T-helper 2 cell treated with Interferon-gamma antibody and Interleukin-4, amounts not matched to agents 5 μg/mL and 100 μg/mL, for 36 hours (primary cell): ENCODE measurements at regions not wholly inside any gene's neighbourhood (a gene's known extent, or its start where the extent isn't known, plus 50 kb on each side); places are given as distances from the start of the nearest gene placed in this dataset.
A peak's percentile ranks its signal among the peaks of the same experiment; 100 is the strongest.

ENCODE experiments used
- DNase-seq: peaks from one replicate; pipeline ENCODE4 v3.0.0; 2021; ENCODE audit warnings: low spot score
- H3K27ac Mint-ChIP-seq: one replicate; pipeline ENCODE4 v1.8.0; 2021; ENCODE audit warnings: mild to moderate bottlenecking, mixed read lengths
- H3K27me3 Mint-ChIP-seq: one replicate; pipeline ENCODE4 v1.8.0; 2021; ENCODE audit warnings: low read depth, mixed read lengths
- H3K36me3 Mint-ChIP-seq: one replicate; pipeline ENCODE4 v1.8.0; 2021; ENCODE audit warnings: low read depth, mixed read lengths
- H3K4me1 Mint-ChIP-seq: one replicate; pipeline ENCODE4 v1.8.0; 2021; ENCODE audit warnings: low read depth, mixed read lengths
- H3K4me3 Mint-ChIP-seq: one replicate; pipeline ENCODE4 v1.8.0; 2022; ENCODE audit warnings: mild to moderate bottlenecking, moderate library complexity, mixed read lengths
- H3K9me3 Mint-ChIP-seq: one replicate; pipeline ENCODE4 v1.8.0; 2021; ENCODE audit warnings: mixed read lengths

- Mint-ChIP-seq H3K27me3 (no peaks in the 10 kb centered on the region), H3K4me3 (no peak overlapping the region), H3K9me3 (no peaks in the 10 kb centered on the region), H3K27ac (no peak overlapping the region), H3K36me3 (no peaks in the 10 kb centered on the region), H3K4me1 (peaks cover 65% of the 10 kb centered on the region)
- no peak for DNase-seq
Observed at GRCh38 chr6:105882121-105882803, 203.9 kb upstream of the PRDM1 start.

- no peaks in the 10 kb centered on the region for H3K36me3 Mint-ChIP-seq
- H3K4me1 Mint-ChIP-seq = peaks cover 61% of the 10 kb centered on the region
- no peaks in the 10 kb centered on the region for H3K27me3 Mint-ChIP-seq
- no peaks in the 10 kb centered on the region for H3K9me3 Mint-ChIP-seq
- no peak overlapping the region for H3K27ac Mint-ChIP-seq
- no peak overlapping the region for H3K4me3 Mint-ChIP-seq
- no peak for DNase-seq
Observed at GRCh38 chr6:105881608-105882007, 204.5 kb upstream of the PRDM1 start.

DNA sequence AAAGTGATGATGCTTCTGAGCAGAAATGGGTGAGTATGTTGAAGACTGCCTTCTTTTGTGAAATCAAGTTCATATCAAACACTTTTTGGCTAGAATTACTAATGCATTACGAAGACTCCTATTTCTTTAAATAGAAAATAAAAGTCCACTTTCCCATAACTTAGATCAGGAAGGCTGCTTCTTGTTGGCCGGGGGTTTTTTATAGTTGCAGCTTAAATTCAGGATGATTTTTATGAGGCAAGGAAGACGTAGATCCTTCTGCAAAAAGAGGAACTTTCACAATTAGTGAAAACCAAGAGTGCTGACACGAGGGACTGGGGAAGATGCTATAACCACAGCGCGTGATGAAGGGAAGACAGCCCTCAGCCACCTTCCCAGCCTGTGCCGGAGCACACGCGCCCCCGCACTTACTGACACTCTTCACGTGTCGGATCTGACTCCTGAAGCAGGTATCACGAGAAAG, 206.1 kb upstream of the PRDM1 start:
- Mint-ChIP-seq H3K27ac (peak overlapping the region; percentile 39), H3K27me3 (no peaks in the 10 kb centered on the region), H3K36me3 (peaks cover under 1% of the 10 kb centered on the region), H3K4me3 (peak overlapping the region; percentile 73), H3K9me3 (no peaks in the 10 kb centered on the region), H3K4me1 (peaks cover 51% of the 10 kb centered on the region)
- peak; percentile 57 for DNase-seq

- no peak for DNase-seq
- Mint-ChIP-seq H3K27me3 (no peaks in the 10 kb centered on the region), H3K9me3 (no peaks in the 10 kb centered on the region), H3K4me3 (no peak overlapping the region), H3K36me3 (peaks cover 4% of the 10 kb centered on the region), H3K4me1 (peaks cover 48% of the 10 kb centered on the region), H3K27ac (no peak overlapping the region)
Observed at GRCh38 chr6:105879146-105879545, 207.0 kb upstream of the PRDM1 start.

DNA sequence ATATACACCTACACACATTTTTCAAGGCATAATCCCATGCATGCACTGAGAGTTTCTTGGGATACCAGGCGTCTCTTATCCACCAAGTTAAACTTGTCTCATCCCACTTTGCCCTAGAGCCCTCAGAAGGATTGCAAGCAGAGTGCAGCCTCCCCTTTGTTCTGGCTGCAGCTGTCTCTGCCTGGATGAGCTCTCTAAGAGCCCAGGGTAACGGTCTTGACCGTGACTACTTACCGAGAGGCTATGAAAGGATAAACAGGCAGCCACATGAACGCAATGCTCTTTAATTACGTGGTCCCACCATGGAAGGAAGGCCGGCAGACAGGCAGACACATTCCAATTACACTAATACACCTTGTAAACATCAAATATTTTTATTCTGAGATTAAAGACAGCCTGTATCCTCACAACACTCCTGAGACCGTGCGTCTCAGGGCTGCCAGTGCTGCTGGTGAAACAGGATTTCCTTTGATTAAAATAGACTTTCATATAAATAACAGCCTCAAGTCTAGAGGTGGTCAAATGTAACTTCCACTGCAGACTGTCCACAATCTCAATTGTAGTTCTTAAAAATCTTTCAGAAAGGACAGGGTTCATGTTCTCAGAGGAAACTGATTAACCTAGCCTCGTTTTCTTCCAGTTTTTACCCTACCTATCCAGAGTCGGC, 210.0 kb upstream of the PRDM1 start:
- Mint-ChIP-seq H3K36me3 (peaks cover 6% of the 10 kb centered on the region), H3K4me3 (no peak overlapping the region), H3K4me1 (peaks cover 39% of the 10 kb centered on the region), H3K9me3 (no peaks in the 10 kb centered on the region), H3K27ac (no peak overlapping the region), H3K27me3 (peaks cover 3% of the 10 kb centered on the region)
- no peak for DNase-seq

DNA sequence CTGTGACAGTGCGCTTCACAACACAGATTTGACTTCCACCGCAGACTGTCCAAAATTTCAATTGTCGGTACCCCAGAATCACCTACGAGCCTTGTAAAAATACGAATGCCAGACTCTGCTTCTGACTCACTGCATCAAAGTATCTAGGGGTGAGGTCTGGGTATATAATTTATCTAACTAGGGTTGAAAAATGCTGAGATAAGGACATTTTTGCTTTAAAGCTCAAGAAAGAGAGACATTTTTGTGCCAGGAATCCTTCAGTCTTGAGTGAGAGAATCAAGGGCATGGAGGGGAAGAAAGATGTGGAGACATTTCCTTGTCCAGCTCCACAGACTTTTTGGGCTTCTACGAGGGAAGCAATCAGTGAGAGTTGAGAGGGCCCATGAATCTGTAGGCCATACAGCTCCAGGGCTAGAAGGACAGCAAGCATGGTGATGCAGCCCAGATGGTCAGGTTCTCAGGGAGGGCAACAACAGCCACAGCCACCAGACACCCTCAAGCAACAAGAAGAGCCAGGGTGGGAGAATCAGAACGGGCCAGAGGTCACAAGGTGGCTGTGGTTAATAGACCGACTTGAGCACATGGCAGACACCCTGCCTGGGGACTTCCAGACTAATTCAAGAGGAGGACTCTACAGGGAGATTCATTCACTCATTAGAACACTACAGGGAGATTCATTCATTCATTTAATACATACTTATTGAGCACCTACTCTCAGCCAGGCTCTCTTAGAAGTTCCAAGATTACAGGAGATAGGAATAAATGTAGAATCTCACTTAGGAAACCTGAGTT, 211.1 kb upstream of the PRDM1 start:
- Mint-ChIP-seq H3K36me3 (peaks cover 6% of the 10 kb centered on the region), H3K27ac (no peak overlapping the region), H3K4me3 (no peak overlapping the region), H3K27me3 (peaks cover 3% of the 10 kb centered on the region), H3K4me1 (peaks cover 30% of the 10 kb centered on the region), H3K9me3 (no peaks in the 10 kb centered on the region)
- no peak for DNase-seq

DNA sequence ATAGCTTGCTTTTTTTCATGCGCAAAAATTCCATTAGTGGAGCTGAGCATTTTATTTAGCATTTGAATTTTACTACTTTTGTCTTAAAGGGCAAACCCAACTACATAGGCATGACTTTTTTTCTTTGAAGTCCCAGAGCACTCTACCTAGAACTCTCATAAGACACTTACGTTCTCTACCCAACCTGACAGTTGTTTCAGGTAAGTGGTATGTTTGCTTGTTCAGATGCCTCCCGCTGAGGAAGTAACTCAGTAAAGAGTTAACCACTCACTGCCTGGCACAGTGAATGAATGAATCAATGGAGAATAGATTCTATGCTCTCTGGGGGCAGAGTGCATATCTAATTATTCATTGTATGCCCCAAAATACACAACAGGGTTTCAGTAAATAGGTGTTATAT, 212.3 kb upstream of the PRDM1 start:
- Mint-ChIP-seq H3K4me3 (no peak overlapping the region), H3K27me3 (peaks cover 3% of the 10 kb centered on the region), H3K27ac (no peak overlapping the region), H3K4me1 (peaks cover 21% of the 10 kb centered on the region), H3K36me3 (peaks cover 6% of the 10 kb centered on the region), H3K9me3 (no peaks in the 10 kb centered on the region)
- DNase-seq = no peak

GRCh38 chr6:105873211-105873704, 212.9 kb upstream of the PRDM1 start:
- H3K9me3 Mint-ChIP-seq = no peaks in the 10 kb centered on the region
- H3K36me3 Mint-ChIP-seq = peaks cover 6% of the 10 kb centered on the region
- no peak for DNase-seq
- no peak overlapping the region for H3K4me3 Mint-ChIP-seq
- no peak overlapping the region for H3K27ac Mint-ChIP-seq
- peaks cover 3% of the 10 kb centered on the region for H3K27me3 Mint-ChIP-seq
- H3K4me1 Mint-ChIP-seq = peaks cover 15% of the 10 kb centered on the region

DNA sequence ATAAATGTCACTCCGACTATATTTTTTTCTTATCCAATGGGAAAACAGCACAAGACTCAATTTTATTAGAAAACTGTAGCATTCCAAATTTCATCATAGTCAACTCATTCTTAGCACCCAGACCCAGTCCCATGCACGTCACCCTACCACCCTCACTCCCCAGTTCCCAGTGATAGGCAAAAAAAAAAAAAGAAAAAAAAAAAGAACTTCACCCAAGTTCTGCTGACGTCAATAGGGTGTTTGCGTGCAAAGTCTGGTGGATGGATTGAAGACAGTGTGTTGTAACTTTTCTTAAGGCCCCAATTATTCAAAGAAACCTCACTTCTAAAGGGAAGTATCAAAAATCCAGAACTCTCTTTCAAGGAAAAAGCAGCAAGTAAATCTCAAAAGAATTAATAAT, 213.9 kb upstream of the PRDM1 start:
- Mint-ChIP-seq H3K9me3 (no peaks in the 10 kb centered on the region), H3K4me1 (peaks cover 13% of the 10 kb centered on the region), H3K36me3 (peaks cover 6% of the 10 kb centered on the region), H3K27me3 (peaks cover 6% of the 10 kb centered on the region), H3K27ac (no peak overlapping the region), H3K4me3 (no peak overlapping the region)
- no peak for DNase-seq

DNA sequence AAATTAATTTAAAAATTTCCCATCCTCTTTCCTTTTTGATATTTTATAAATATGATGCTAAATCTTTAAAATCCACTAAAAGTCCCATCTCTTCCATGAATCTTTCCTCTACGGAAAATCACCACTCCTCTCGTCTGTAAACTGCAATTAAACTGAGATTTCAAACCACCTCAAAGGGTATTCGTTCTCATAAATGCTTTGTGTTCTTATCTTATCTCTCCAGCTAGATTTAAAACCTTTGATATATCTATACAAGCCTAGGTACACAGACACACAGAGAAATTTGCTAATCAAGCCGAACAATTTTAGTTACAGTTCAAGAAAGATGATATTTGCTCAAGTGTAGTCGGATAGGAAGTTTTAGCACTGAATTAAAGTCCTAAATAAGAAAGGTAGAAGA, 214.6 kb upstream of the PRDM1 start:
- peaks cover 11% of the 10 kb centered on the region for H3K4me1 Mint-ChIP-seq
- peaks cover 6% of the 10 kb centered on the region for H3K36me3 Mint-ChIP-seq
- no peak overlapping the region for H3K27ac Mint-ChIP-seq
- H3K27me3 Mint-ChIP-seq = peaks cover 9% of the 10 kb centered on the region
- no peak for DNase-seq
- no peak overlapping the region for H3K4me3 Mint-ChIP-seq
- no peaks in the 10 kb centered on the region for H3K9me3 Mint-ChIP-seq

DNA sequence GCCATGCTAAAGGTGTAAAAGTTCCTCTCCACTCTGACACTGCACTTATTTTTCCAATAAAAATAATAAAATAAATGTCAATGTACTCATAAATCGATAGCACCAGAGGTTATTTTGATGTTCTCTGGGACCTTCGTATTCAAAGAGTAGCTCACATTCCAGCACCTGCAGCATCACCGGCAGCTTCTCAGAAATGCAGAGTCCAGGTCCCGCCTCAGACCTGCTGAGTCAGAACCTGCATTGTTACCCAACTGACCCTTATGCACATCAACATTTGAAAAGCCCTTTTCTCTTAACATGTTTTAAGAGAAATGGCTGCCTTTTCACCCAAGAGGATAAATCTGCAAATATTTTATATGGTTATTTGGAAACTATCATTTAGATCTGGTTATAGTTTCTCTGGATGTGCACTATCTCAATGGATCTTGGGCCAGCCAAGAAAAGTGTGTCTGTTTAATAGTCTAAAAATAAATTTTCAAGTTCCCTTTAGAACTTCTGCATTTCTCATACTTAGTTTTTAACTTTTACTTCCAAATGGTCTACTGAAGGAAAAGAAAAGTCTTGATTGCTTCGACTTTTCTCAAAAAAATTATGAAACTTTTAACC, 216.2 kb upstream of the PRDM1 start:
- DNase-seq = no peak
- no peak overlapping the region for H3K4me3 Mint-ChIP-seq
- peaks cover 8% of the 10 kb centered on the region for H3K9me3 Mint-ChIP-seq
- H3K27ac Mint-ChIP-seq = no peak overlapping the region
- peaks cover 10% of the 10 kb centered on the region for H3K4me1 Mint-ChIP-seq
- H3K27me3 Mint-ChIP-seq = peaks cover 17% of the 10 kb centered on the region
- H3K36me3 Mint-ChIP-seq = peaks cover 5% of the 10 kb centered on the region

DNA sequence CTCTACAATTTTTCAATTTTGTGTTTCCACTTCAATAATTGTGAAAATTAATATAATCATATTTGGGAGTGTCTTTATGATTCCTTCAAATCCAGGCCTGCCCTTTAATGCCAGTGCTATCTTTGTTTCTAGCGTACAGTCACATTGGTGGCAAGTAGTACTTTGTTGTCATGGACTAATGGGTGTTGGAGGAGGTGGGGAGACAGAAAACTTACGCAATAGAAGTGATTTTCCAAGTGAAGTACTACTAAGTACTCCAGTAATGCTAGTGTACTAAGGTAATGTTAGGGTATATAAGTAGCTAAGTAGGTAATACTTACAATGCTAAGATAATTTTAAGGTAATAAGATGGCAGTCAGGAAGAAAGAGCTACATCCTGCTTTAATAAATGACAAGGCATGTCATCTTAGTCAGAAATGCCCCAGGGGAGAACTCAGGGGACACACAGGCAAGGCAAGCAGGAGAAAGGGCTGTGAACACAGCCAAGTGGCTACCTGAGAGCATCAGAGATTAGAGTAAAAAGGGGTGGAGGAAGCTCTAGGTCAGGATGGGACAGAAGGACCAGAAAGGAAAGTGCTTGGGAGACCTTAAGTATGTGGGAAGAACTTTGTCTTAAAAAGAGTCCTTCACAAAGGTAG, 217.2 kb upstream of the PRDM1 start:
- Mint-ChIP-seq H3K27ac (no peak overlapping the region), H3K27me3 (peaks cover 26% of the 10 kb centered on the region), H3K9me3 (peaks cover 8% of the 10 kb centered on the region), H3K4me3 (no peak overlapping the region), H3K4me1 (peaks cover 10% of the 10 kb centered on the region), H3K36me3 (peaks cover 2% of the 10 kb centered on the region)
- no peak for DNase-seq

DNA sequence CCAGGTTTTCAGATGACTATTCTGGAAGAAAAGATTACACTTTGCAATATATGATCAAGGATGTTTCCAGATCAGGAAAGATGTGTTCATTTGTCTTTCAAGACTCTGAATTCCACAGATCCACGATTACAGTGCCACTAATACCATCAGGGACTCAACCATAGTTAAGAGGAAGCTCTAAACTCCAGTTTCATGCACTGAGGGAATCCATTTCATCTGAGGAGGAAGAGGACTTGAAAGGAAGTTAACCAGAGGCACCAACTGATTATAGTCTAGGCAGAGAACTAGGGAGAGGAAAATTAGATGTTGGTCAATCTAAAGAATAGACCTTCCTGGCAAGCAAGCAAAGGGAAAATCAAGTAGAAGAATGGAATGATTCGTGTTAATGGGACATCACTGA, 218.3 kb upstream of the PRDM1 start:
- peaks cover 31% of the 10 kb centered on the region for H3K27me3 Mint-ChIP-seq
- peaks cover 11% of the 10 kb centered on the region for H3K9me3 Mint-ChIP-seq
- peaks cover 7% of the 10 kb centered on the region for H3K4me1 Mint-ChIP-seq
- peaks cover 2% of the 10 kb centered on the region for H3K36me3 Mint-ChIP-seq
- H3K4me3 Mint-ChIP-seq = no peak overlapping the region
- no peak for DNase-seq
- no peak overlapping the region for H3K27ac Mint-ChIP-seq
